ENCODE measurements at regions not wholly inside any gene's neighbourhood (a gene's known extent, or its start where the extent isn't known, plus 50 kb on each side); places are given as distances from the start of the nearest gene placed in this dataset.
A peak's percentile ranks its signal among the peaks of the same experiment; 100 is the strongest.
"Not testable (repeated sequence)": the region's sequence is repeated elsewhere in the genome, so short reads cannot be mapped to it uniquely, and the experiment has no call there.

DNA sequence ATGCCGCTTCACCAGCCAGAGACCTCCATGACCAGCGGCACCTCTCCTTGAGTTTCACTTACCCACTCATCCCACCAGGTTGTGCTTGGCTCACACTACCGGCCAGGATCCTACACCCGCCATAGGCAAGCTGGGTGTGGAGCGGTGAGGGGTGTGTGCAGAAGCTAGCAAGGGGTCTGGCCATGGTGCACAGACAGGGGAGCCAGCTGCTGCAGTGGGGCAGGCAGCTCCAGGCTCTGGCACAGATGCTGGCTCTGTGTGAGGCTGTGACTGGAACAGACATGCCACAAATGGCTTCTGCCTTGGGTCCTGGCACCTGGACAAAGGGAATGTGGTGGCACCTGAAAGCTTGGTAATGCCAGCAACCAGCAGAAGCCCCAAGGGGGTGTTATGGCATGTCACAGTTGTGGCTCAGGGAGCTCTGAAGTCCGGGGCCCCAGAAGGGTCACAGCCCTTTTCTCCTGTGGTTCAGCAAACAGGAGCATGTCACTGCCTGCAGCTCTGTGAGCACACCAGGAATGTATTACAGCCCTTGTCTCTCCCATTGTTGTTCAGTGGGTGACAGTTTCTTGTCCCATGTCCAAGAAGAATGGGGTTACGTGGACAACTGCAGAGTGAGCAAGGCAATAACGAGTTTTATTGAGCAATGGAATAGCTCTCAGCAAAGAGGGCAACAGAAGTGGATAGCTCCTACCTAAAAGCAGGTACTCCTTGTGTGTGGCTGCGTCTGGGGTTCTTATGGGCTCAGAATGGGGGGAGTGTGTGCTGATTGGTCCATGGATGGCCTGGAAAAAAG lies 2791.0 kb upstream of the PCDH20 start:
- DNase-seq (ENCODE audit: low read depth): no peak

DNA sequence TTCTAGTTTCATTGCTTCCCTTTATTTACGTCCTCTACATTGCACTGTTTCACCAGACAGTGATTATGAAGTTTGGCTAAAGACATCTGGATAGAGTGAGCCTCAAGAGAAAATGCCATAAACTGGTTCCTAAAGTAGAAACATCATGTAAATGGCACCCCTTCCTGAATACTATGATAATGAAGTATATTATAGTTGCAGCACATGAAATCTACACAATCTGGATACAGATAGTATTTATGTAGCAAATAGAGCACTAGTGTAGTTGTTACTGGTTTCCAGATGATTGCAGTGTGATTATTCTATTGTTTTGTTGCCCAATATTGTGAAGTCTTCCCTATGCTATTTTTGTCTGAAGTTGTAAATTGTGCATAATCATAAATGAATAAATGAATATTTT lies 2786.9 kb upstream of the PCDH20 start:
- no peak for DNase-seq (ENCODE audit: low read depth)

DNA sequence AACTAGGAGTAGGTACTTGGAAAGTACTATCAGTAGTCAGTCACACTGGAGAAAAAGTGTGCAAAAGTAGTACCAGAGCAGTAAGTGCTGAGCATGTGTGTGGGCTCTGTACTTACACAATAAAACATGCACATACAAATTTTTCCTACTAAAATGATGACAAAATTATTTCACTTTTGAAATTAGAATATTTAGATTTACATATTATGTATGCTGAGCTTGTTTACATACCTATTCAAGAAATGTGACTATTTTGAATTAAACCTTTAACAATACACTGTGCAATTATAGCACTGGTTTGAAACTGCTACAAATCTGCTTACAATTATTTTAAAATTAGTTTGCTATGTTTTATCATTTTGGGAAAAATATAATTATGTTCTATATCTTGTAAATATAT lies 2781.6 kb upstream of the PCDH20 start:
- no peak for DNase-seq (ENCODE audit: low read depth)

GRCh38 chr13:64186503-64187250 lies 2771.0 kb upstream of the PCDH20 start:
- peak; percentile 31 for DNase-seq (ENCODE audit: low read depth)

DNA sequence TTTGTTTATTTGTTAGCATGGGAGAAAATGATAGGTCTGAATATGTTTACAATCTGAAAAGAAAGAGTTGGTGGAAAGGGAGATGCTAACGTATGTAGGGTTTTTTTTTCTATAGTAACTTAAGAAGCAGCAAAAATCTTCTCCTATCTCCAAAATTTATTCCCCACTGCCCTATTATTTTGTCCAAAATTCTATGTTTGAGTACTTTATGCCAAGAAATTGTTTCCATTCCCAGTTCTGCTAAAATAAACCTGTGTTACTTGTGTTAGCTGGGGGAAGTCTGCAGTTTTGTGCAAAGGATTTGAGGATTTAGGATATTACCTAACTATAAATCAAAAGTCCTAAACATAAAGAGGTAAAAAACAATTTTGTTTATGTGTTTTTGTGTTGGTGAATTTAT lies 2770.4 kb upstream of the PCDH20 start:
- no peak for DNase-seq (ENCODE audit: low read depth)

GRCh38 chr13:64180756-64181155 lies 2765.1 kb upstream of the PCDH20 start:
- peak; percentile 6 for DNase-seq (ENCODE audit: low read depth)

GRCh38 chr13:64165826-64166225 lies 2750.2 kb upstream of the PCDH20 start:
- DNase-seq (ENCODE audit: low read depth): no peak

GRCh38 chr13:64164435-64164834 lies 2748.8 kb upstream of the PCDH20 start:
- no peak for DNase-seq (ENCODE audit: low read depth)

DNA sequence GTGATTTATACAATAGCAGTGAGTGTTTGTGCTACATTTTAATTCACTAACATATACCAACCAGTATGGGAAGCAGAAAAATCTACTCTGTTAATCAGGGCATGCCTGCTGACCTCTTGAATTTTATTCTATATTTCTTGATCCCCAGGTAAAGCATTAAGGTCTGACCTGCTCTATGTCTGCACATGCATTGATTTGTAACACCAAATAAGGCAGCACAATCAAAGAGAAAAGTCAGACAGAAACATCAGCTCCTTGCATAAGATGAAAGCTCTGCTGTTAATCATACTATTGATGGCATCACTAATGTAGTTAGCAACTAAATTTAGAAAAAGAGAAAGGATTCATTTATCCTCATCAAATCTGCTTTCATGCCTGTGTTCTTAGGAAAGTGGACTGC lies 2744.8 kb upstream of the PCDH20 start:
- no peak for DNase-seq (ENCODE audit: low read depth)

GRCh38 chr13:64158908-64159307 lies 2743.3 kb upstream of the PCDH20 start:
- DNase-seq (ENCODE audit: low read depth): peak; percentile 69

GRCh38 chr13:64154514-64154913 lies 2738.9 kb upstream of the PCDH20 start:
- DNase-seq (ENCODE audit: low read depth): peak; percentile 27

DNA sequence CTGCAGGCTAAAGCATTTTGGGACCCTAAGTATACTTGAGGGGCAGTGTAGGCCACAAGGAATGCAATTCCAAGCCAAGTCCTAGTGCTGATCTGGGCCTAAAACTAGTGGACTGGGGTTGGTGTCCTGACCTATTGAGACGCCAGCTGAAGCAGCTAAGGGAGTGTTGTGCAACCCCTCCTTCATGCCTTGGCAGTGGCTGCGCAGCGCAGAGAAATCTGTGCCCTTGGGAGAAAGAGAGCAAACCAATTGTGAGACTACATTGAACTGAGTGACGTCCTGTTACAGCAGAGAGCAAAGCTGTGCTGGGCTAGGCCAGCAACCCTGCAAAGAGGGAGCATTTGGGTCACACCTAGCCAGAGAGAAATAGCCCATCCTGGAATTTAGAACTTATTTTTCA lies 2715.0 kb upstream of the PCDH20 start:
- no peak for DNase-seq (ENCODE audit: low read depth)

- no peak for DNase-seq (ENCODE audit: low read depth)
These were observed 2714.5 kb upstream of the PCDH20 start for GRCh38 chr13:64130171-64130570.

- no peak for DNase-seq (ENCODE audit: low read depth)
These were observed 2712.2 kb upstream of the PCDH20 start for GRCh38 chr13:64127856-64128255.

- DNase-seq (ENCODE audit: low read depth): no peak
These were observed 2711.5 kb upstream of the PCDH20 start for GRCh38 chr13:64127192-64127591.

GRCh38 chr13:64121023-64121709 lies 2705.5 kb upstream of the PCDH20 start:
- not testable (repeated sequence) for DNase-seq (ENCODE audit: low read depth)

GRCh38 chr13:64099994-64100393 lies 2684.3 kb upstream of the PCDH20 start:
- DNase-seq (ENCODE audit: low read depth): no peak

DNA sequence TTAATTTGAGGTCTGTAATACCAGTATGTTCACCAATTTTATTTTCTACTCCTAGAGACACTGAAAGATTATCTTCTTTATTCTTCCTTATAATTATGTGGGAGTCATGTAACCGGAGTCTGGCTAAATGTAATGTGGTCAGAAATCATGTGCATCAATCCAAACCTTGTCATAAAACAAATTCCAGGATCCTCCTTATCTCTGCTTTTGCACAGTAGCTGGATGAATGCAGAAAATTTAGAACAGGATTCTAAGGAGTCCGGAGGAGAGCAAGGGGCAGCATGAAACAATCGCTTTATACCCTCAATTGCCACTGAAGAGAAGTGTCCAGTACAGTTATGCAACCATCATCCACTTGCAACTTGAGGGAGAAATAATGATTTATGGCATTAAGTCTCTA lies 2674.7 kb upstream of the PCDH20 start:
- no peak for DNase-seq (ENCODE audit: low read depth)

DNA sequence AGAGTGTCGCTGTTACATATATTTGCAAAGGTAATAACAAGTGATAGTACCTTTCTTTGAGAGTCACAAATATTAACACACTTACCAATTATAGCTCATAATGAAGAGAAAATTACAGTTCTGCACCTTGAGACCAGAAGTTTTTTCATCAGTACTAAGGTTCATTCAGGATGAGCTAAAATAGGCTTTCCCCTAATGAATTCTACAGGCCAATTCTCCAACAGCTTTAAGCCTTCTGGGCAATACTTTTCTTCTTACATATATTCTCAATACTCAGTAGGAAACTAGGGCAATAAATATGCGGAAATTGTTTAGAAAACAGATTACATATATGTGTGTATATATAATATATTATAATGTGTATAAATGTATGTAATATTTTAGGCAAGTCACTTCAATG lies 2672.8 kb upstream of the PCDH20 start:
- no peak for DNase-seq (ENCODE audit: low read depth)

DNA sequence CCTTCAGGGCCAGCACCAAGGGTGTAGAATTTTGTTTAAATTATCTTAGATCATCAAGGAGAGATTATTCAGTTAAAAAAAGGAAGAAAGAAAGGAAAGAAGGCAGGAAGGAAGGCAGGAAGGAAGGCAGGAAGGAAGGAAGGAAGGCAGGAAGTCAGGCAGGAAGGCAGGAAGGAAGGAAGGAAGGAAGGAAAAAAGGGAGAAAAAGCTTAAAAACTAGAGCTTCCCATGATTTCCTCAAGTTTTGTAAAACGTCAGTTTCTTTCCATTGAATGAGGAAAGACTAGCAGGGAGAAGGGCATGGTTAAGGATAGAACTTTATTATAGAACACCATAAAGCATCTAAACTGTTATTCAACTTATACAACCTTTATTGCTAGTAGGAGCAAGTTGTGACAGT lies 2672.0 kb upstream of the PCDH20 start:
- no peak for DNase-seq (ENCODE audit: low read depth)

GRCh38 chr13:64083811-64084210 lies 2668.2 kb upstream of the PCDH20 start:
- no peak for DNase-seq (ENCODE audit: low read depth)

- DNase-seq (ENCODE audit: low read depth): no peak
These were observed 2667.7 kb upstream of the PCDH20 start for GRCh38 chr13:64083396-64083795.

DNA sequence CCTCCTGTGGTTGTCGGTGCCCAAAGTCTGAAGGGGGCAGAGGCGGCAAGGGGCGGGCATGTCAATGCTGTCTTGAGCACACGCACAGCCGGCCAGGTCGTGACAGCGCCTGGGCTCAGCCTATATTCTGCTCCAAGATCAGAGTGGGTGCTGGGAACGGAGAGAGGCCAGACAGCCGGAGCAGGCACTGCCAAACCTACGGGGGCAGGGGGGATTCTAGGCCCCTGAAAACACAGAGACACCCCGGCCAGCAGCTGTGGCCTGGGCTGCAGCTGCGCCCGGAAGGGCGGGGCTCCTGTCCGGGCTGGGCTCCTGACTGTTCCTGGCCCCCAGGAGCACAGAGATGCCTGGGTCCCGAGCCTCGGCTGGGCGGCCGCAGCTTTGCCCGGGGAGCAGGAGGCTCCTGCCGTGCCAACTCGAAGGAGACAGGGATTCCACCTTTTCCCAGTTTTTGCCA lies 2662.9 kb upstream of the PCDH20 start:
- no peak for DNase-seq (ENCODE audit: low read depth)

Data from iris pigment epithelial cell (primary cell).